HFFc6 (cell line): ENCODE measurements at regions not wholly inside any gene's neighbourhood (a gene's known extent, or its start where the extent isn't known, plus 50 kb on each side); places are given as distances from the start of the nearest gene placed in this dataset.
"Not testable (repeated sequence)": the region's sequence is repeated elsewhere in the genome, so short reads cannot be mapped to it uniquely, and the experiment has no call there.

Experiments used
- DNase-seq: peaks from one replicate; pipeline ENCODE4 v3.0.0-alpha.2; 2018
- H3K27ac Mint-ChIP-seq: 2 replicates; pipeline ENCODE4 v1.8.0; 2020; ENCODE audit warnings: mild to moderate bottlenecking, mixed read lengths
- H3K27me3 Mint-ChIP-seq: 2 replicates; pipeline ENCODE4 v1.8.0; 2021; ENCODE audit warnings: mild to moderate bottlenecking, moderate library complexity, mixed read lengths; ENCODE audit not compliant: insufficient read depth
- H3K36me3 Mint-ChIP-seq: 2 replicates; pipeline ENCODE4 v1.8.0; 2021; ENCODE audit warnings: low read depth, mixed read lengths
- H3K4me1 Mint-ChIP-seq: 2 replicates; pipeline ENCODE4 v1.8.0; 2020; ENCODE audit warnings: low read depth, mixed read lengths
- H3K4me3 Mint-ChIP-seq: 2 replicates; pipeline ENCODE4 v1.8.0; 2020; ENCODE audit warnings: mild to moderate bottlenecking, moderate library complexity, mixed read lengths
- H3K9me3 Mint-ChIP-seq: 2 replicates; pipeline ENCODE4 v1.8.0; 2020; ENCODE audit warnings: mild to moderate bottlenecking, mixed read lengths
- TF ChIP-seq, protein P1 (sequence below): fragments of 200-600 bp; sonication (generic); IDR thresholded peaks from 2 replicates; pipeline ENCODE4 v1.5.0; 2021; ENCODE audit warnings: antibody characterized with exemption, mild to moderate bottlenecking

DNA sequence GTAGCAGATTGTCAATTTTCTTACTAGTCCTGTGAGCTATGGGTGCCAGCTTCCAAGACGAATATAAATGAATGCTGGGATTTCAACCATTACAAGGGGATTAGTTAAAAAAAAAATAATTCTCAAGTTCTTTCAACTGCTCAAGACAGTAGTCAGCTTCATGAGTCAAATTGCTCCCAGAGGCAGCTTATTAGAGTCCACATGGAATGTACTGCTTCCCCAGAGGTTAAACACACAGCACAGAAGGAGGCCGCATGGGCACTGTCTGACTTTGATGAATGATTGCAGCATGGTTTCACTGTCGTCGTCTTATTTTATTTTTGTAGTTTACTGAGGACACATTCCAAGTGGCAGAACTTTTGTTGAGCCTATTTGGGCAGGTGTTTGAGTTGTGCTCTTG is 563.2 kb downstream of the TMEM135 start:
- Mint-ChIP-seq H3K27ac (no peak overlapping the region), H3K36me3 (no peaks in the 10 kb centered on the region), H3K9me3 (peaks cover 4% of the 10 kb centered on the region; the same call in 1 of the 2 replicates), H3K4me3 (no peak overlapping the region), H3K27me3 (no peaks in the 10 kb centered on the region), H3K4me1 (no peaks in the 10 kb centered on the region)
- TF ChIP-seq, protein P1, sequence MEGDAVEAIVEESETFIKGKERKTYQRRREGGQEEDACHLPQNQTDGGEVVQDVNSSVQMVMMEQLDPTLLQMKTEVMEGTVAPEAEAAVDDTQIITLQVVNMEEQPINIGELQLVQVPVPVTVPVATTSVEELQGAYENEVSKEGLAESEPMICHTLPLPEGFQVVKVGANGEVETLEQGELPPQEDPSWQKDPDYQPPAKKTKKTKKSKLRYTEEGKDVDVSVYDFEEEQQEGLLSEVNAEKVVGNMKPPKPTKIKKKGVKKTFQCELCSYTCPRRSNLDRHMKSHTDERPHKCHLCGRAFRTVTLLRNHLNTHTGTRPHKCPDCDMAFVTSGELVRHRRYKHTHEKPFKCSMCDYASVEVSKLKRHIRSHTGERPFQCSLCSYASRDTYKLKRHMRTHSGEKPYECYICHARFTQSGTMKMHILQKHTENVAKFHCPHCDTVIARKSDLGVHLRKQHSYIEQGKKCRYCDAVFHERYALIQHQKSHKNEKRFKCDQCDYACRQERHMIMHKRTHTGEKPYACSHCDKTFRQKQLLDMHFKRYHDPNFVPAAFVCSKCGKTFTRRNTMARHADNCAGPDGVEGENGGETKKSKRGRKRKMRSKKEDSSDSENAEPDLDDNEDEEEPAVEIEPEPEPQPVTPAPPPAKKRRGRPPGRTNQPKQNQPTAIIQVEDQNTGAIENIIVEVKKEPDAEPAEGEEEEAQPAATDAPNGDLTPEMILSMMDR: no peak
- no peak for DNase-seq

DNA sequence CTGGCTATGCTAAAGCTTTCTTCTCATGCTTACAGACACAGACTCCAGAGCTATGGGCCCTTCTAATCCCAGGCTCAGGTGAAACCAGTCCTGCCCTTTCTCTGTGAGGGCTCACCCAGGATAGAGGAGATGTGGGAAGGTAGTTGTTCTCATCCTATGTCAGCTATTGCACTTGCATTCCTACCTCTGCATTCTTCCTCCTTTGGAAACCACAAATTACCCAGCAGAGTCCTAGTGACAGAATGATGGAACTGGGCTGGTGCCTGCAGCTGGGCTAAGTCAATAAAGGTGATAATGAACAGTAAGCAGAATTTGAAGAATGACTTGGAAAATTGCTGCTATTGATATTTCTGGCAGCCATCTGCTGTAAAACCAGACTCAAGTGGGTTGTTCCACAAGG is 560.0 kb downstream of the TMEM135 start:
- Mint-ChIP-seq H3K4me3 (no peak overlapping the region), H3K27ac (no peak overlapping the region), H3K36me3 (no peaks in the 10 kb centered on the region), H3K9me3 (no peaks in the 10 kb centered on the region; the same call in 1 of the 2 replicates), H3K27me3 (no peaks in the 10 kb centered on the region), H3K4me1 (no peaks in the 10 kb centered on the region)
- DNase-seq: no peak
- TF ChIP-seq, protein P1: no peak

DNA sequence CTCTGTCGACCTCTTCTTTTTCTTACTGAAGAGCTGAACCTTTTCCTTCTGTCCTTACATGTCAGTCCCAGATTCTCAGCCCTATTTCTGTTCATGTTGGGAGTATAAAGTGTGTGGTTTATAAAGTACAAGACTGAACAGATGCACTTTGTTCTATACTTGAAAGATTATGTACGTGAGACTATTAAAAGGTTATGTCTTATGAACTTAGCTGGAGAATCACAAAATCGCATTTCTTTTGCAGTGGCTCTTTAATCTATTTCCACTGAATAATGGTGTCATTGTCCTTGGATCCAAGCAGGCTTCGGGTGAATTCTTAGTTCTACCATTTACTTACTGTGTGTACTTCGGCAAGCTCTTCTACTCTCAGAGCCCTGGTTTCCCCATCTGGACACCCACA is 558.4 kb downstream of the TMEM135 start:
- H3K27ac Mint-ChIP-seq: no peak overlapping the region

DNA sequence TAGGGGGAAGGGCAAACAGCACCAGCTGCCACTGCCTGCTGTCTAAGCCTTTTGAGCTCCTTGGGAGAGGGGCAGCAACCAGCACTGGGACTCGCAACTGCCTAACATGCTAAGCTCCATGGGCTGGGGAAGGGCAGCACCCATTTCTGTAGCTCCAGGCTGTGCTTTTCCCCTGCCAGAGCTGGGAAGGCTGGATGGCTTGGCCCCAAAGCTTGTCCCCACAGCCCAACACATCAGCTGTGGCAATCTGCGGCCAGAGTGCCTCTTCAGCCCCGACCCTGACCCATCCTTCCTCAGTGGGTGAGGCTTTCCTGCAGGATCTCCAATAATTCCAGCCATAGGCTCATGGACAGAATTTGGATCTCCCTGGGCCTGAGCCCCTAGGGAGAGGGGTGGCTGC is 551.3 kb downstream of the TMEM135 start:
- Mint-ChIP-seq H3K9me3 (peaks cover 26% of the 10 kb centered on the region), H3K4me1 (no peaks in the 10 kb centered on the region)

More for the DNA sequence above, 558.4 kb downstream of the TMEM135 start:
- Mint-ChIP-seq H3K27me3 (no peaks in the 10 kb centered on the region), H3K9me3 (peaks cover 6% of the 10 kb centered on the region), H3K4me1 (no peaks in the 10 kb centered on the region), H3K36me3 (no peaks in the 10 kb centered on the region), H3K4me3 (no peak overlapping the region)
- DNase-seq: no peak
- TF ChIP-seq, protein P1: no peak

DNA sequence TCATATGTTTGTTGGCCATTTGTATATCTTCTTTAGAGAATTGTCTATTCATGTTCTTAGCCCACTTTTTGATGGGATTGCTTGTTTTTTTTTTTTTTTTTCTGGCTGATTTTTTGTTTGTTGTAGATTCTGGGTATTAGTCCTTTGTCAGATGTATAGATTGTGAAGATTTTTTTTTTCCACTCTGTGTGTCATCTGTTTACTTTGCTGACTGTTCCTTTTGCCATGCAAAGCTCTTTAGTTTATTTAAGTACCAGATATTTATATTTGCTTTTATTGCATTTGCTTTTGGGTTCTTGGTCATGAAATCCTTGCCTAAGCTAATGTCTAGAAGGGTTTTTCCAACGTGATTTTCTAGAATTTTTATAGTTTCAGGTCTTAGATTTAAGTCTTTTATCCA is 547.9 kb downstream of the TMEM135 start:
- not testable (repeated sequence) for H3K27me3 Mint-ChIP-seq, DNase-seq, H3K4me3 Mint-ChIP-seq, H3K27ac Mint-ChIP-seq, H3K36me3 Mint-ChIP-seq, H3K4me1 Mint-ChIP-seq
- peaks cover 20% of the 10 kb centered on the region for H3K9me3 Mint-ChIP-seq

More for the DNA sequence above, 551.3 kb downstream of the TMEM135 start:
- Mint-ChIP-seq H3K27me3 (peaks cover 4% of the 10 kb centered on the region), H3K4me3 (no peak overlapping the region), H3K36me3 (no peaks in the 10 kb centered on the region), H3K27ac (no peak overlapping the region)
- TF ChIP-seq, protein P1: no peak
- no peak for DNase-seq

DNA sequence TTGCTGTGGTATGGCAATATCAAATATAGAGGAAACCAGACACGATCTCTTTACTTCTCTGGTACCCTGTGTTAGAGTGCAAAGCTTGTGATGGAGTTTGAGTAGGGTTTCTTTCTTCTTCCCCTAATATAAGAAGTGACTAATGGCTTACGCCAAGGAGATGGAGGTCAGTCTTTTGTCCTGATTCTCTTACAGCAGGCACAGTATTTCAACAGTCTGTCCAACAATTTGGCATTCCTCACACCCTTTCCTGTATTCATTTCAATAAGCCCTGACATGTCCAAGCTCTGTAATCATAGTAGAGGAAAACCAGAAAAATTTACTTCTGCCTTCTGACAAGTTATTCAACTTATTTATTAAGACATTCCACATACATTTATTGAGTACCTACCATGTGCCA is 546.2 kb downstream of the TMEM135 start:
- H3K4me1 Mint-ChIP-seq: no peaks in the 10 kb centered on the region
- no peak overlapping the region for H3K27ac Mint-ChIP-seq
- H3K9me3 Mint-ChIP-seq: peaks cover 10% of the 10 kb centered on the region
- no peak for DNase-seq
- H3K4me3 Mint-ChIP-seq: no peak overlapping the region
- H3K27me3 Mint-ChIP-seq: no peaks in the 10 kb centered on the region
- TF ChIP-seq, protein P1: no peak
- H3K36me3 Mint-ChIP-seq: no peaks in the 10 kb centered on the region
